ENCODE measurements at regions not wholly inside any gene's neighbourhood (a gene's known extent, or its start where the extent isn't known, plus 50 kb on each side); places are given as distances from the start of the nearest gene placed in this dataset.

- TF ChIP-seq, protein P1, sequence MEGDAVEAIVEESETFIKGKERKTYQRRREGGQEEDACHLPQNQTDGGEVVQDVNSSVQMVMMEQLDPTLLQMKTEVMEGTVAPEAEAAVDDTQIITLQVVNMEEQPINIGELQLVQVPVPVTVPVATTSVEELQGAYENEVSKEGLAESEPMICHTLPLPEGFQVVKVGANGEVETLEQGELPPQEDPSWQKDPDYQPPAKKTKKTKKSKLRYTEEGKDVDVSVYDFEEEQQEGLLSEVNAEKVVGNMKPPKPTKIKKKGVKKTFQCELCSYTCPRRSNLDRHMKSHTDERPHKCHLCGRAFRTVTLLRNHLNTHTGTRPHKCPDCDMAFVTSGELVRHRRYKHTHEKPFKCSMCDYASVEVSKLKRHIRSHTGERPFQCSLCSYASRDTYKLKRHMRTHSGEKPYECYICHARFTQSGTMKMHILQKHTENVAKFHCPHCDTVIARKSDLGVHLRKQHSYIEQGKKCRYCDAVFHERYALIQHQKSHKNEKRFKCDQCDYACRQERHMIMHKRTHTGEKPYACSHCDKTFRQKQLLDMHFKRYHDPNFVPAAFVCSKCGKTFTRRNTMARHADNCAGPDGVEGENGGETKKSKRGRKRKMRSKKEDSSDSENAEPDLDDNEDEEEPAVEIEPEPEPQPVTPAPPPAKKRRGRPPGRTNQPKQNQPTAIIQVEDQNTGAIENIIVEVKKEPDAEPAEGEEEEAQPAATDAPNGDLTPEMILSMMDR (IDR thresholded peaks at IDR 0.05), result no peak
- TF ChIP-seq POLR2A (IDR thresholded peaks at IDR 0.05), result no peak
- no peak for TF ChIP-seq POLR2AphosphoS5 (IDR thresholded peaks at IDR 0.05)
- no peak for TF ChIP-seq EP300 (IDR thresholded peaks at IDR 0.05)
Measured at GRCh38 chr18:38587571-38587970, 1022.0 kb upstream of the CELF4 start.
